ENCODE measurements at regions not wholly inside any gene's neighbourhood (a gene's known extent, or its start where the extent isn't known, plus 50 kb on each side); places are given as distances from the start of the nearest gene placed in this dataset.

- CTCF ChIA-PET: no interaction called here
- intact Hi-C loops (cut with micrococcal nuclease): no loop called here
- WGBS (ENCODE audit: insufficient coverage): 82% methylated on average over 6 of the region's 7 CpGs
- H3K27me3 ChIP-seq (replicated peaks in 1 of 4; ENCODE audit: control extremely low read depth in 1 of 4, control insufficient read depth in 3 of 4, insufficient read depth in 4 of 4, low read length in 3 of 4): no peaks in the 10 kb centered on the region
- no peak for TF ChIP-seq CTCF (IDR thresholded peaks at IDR 0.05)
- TF ChIP-seq EZH2 (IDR thresholded peaks at IDR 0.05; ENCODE audit: borderline replicate concordance, insufficient read depth, low read depth, low read length, poor library complexity, severe bottlenecking): no peak
- no peak overlapping the region for H3K9ac ChIP-seq (ENCODE audit: low read length)
- H3K9me3 ChIP-seq (ENCODE audit: control extremely low read depth in 1 of 3, control insufficient read depth in 2 of 3, insufficient read depth in 1 of 3, low read length in 2 of 3): peaks cover 0 to 5% (median 0%) of the 10 kb centered on the region in 3 donors
- DNase-seq (no peak), ATAC-seq (ENCODE audit: low read depth) (no peak)
- no peaks in the 10 kb centered on the region for H4K20me1 ChIP-seq (ENCODE audit: control insufficient read depth, insufficient read depth, low read length, poor library complexity, severe bottlenecking)
- H3K79me2 ChIP-seq (ENCODE audit: control insufficient read depth, insufficient read depth, low read length): no peaks in the 10 kb centered on the region
- POLR2A ChIA-PET: no interaction called here
- no peaks in the 10 kb centered on the region for H3K4me1 Mint-ChIP-seq
- no peaks in the 10 kb centered on the region for H3K4me1 ChIP-seq (ENCODE audit: control insufficient read depth in 2 of 2, insufficient read depth in 2 of 2, low read length in 2 of 2)
- no peak overlapping the region for H3K4me3 Mint-ChIP-seq
- H3K36me3 ChIP-seq (replicated peaks in 1 of 2; ENCODE audit: control extremely low read depth in 1 of 2, control insufficient read depth in 1 of 2, extremely low read depth in 1 of 2, insufficient read depth in 2 of 2, low read length in 1 of 2): no peaks in the 10 kb centered on the region
- H3K9me3 Mint-ChIP-seq (ENCODE audit: insufficient read depth): no peaks in the 10 kb centered on the region
- H3K27ac ChIP-seq (ENCODE audit: low read length in 2 of 2): no peak overlapping the region
- no peak overlapping the region for H3K4me2 ChIP-seq (replicated peaks; ENCODE audit: low read depth, low read length, poor library complexity, severe bottlenecking)
- H3K27me3 Mint-ChIP-seq: no peaks in the 10 kb centered on the region
- no peak overlapping the region for H3K27ac Mint-ChIP-seq
- no peak overlapping the region for H2AFZ ChIP-seq (ENCODE audit: insufficient read depth, low read depth, low read length, poor library complexity, severe bottlenecking)
- no peak overlapping the region for H3K4me3 ChIP-seq (ENCODE audit: control extremely low read depth in 1 of 5, extremely low read depth in 1 of 5, insufficient read depth in 1 of 5, low read depth in 2 of 5, low read length in 4 of 5)
Observed at GRCh38 chr10:2401459-2401858, 664.1 kb upstream of the ADARB2 start.

GRCh38 chr10:2399482-2399881 lies 662.2 kb upstream of the ADARB2 start:
- TF ChIP-seq EZH2 (IDR thresholded peaks at IDR 0.05; ENCODE audit: borderline replicate concordance, insufficient read depth, low read depth, low read length, poor library complexity, severe bottlenecking): no peak
- no peak for TF ChIP-seq CTCF (IDR thresholded peaks at IDR 0.05)
- no peak overlapping the region for H3K27ac ChIP-seq (ENCODE audit: low read length in 2 of 2)
- DNase-seq (no peak), ATAC-seq (ENCODE audit: low read depth) (no peak)
- H3K9ac ChIP-seq (ENCODE audit: low read length): no peak overlapping the region
- H3K9me3 ChIP-seq (ENCODE audit: control extremely low read depth in 1 of 3, control insufficient read depth in 2 of 3, insufficient read depth in 1 of 3, low read length in 2 of 3): peaks cover 0 to 5% (median 0%) of the 10 kb centered on the region in 3 donors
- no peaks in the 10 kb centered on the region for H3K79me2 ChIP-seq (ENCODE audit: control insufficient read depth, insufficient read depth, low read length)
- ChIA-PET CTCF (no interaction called here), POLR2A (no interaction called here)
- Mint-ChIP-seq H3K4me3 (no peak overlapping the region), H3K4me1 (no peaks in the 10 kb centered on the region), H3K9me3 (ENCODE audit: insufficient read depth) (no peaks in the 10 kb centered on the region), H3K27ac (no peak overlapping the region), H3K27me3 (no peaks in the 10 kb centered on the region)
- no peak overlapping the region for H2AFZ ChIP-seq (ENCODE audit: insufficient read depth, low read depth, low read length, poor library complexity, severe bottlenecking)
- WGBS (ENCODE audit: insufficient coverage): 72% methylated on average over 4 of the region's 4 CpGs
- no peaks in the 10 kb centered on the region for H4K20me1 ChIP-seq (ENCODE audit: control insufficient read depth, insufficient read depth, low read length, poor library complexity, severe bottlenecking)
- no peaks in the 10 kb centered on the region for H3K36me3 ChIP-seq (replicated peaks in 1 of 2; ENCODE audit: control extremely low read depth in 1 of 2, control insufficient read depth in 1 of 2, extremely low read depth in 1 of 2, insufficient read depth in 2 of 2, low read length in 1 of 2)
- no peak overlapping the region for H3K4me2 ChIP-seq (replicated peaks; ENCODE audit: low read depth, low read length, poor library complexity, severe bottlenecking)
- no peaks in the 10 kb centered on the region for H3K4me1 ChIP-seq (ENCODE audit: control insufficient read depth in 2 of 2, insufficient read depth in 2 of 2, low read length in 2 of 2)
- no peaks in the 10 kb centered on the region for H3K27me3 ChIP-seq (replicated peaks in 1 of 4; ENCODE audit: control extremely low read depth in 1 of 4, control insufficient read depth in 3 of 4, insufficient read depth in 4 of 4, low read length in 3 of 4)
- intact Hi-C loops (cut with micrococcal nuclease): no loop called here
- H3K4me3 ChIP-seq (ENCODE audit: control extremely low read depth in 1 of 5, extremely low read depth in 1 of 5, insufficient read depth in 1 of 5, low read depth in 2 of 5, low read length in 4 of 5): no peak overlapping the region

Data from B cell (primary cell).